Activated CD8-positive, alpha-beta memory T cell treated with anti-CD3 and anti-CD28 coated beads, Interleukin-2, amount 10 ng/mL, durations not matched to agents 7 days and 5 days (primary cell): ENCODE measurements at regions not wholly inside any gene's neighbourhood (a gene's known extent, or its start where the extent isn't known, plus 50 kb on each side); places are given as distances from the start of the nearest gene placed in this dataset.

Experiments used
- ATAC-seq: fragments of 150-1000 bp; cut with Tn5 transposase; one replicate; pipeline ENCODE4 v1.10.0; 2021; ENCODE audit warnings: moderate library complexity
- CTCF ChIA-PET: fragments of 350-600 bp; sonication (Branson Sonifier 250); formaldehyde crosslinking; loops from one replicate; lab custom pipeline; 2021; ENCODE audit warnings: antibody characterized with exemption; lab: Charles Lee
- DNase-seq: peaks from one replicate; pipeline ENCODE4 v3.0.0-alpha.2; 2020
- H3K27ac Mint-ChIP-seq: one replicate; pipeline ENCODE4 v1.8.0; 2021; ENCODE audit warnings: mild to moderate bottlenecking, mixed read lengths
- H3K27me3 Mint-ChIP-seq: one replicate; pipeline ENCODE4 v1.8.0; 2021; ENCODE audit warnings: mixed read lengths
- H3K36me3 Mint-ChIP-seq: one replicate; pipeline ENCODE4 v1.8.0; 2021; ENCODE audit warnings: mild to moderate bottlenecking, mixed read lengths
- H3K4me1 Mint-ChIP-seq: one replicate; pipeline ENCODE4 v1.8.0; 2021; ENCODE audit warnings: mixed read lengths
- H3K4me3 Mint-ChIP-seq: one replicate; pipeline ENCODE4 v1.8.0; 2021; ENCODE audit warnings: mild to moderate bottlenecking, moderate library complexity, mixed read lengths
- H3K9me3 Mint-ChIP-seq: one replicate; pipeline ENCODE4 v1.8.0; 2022; ENCODE audit warnings: low read depth, mixed read lengths

GRCh38 chr6:26243132-26243531, 121.9 kb upstream of the BTN3A2 start:
- Mint-ChIP-seq H3K36me3 (peaks cover 6% of the 10 kb centered on the region), H3K4me3 (no peak overlapping the region), H3K27ac (peak overlapping the region; percentile 24), H3K4me1 (peaks cover 38% of the 10 kb centered on the region), H3K9me3 (no peaks in the 10 kb centered on the region), H3K27me3 (no peaks in the 10 kb centered on the region)
- CTCF ChIA-PET, result no interaction called here
- ATAC-seq (no peak), DNase-seq (no peak)

- CTCF ChIA-PET, result interaction anchor here (0.7 kb wide), 1 partner anchor 24 kb away, joined by 3 read pairs; no protein-coding TSS in a partner anchor
- Mint-ChIP-seq H3K27me3 (no peaks in the 10 kb centered on the region), H3K4me3 (no peak overlapping the region), H3K27ac (no peak overlapping the region), H3K4me1 (peaks cover 38% of the 10 kb centered on the region), H3K36me3 (peaks cover 6% of the 10 kb centered on the region), H3K9me3 (no peaks in the 10 kb centered on the region)
- no peak for ATAC-seq
- DNase-seq, result no peak
These were observed 121.2 kb upstream of the BTN3A2 start for GRCh38 chr6:26243752-26244151.

GRCh38 chr6:26246058-26246457, 118.9 kb upstream of the BTN3A2 start:
- no peak overlapping the region for H3K4me3 Mint-ChIP-seq
- H3K36me3 Mint-ChIP-seq, result peaks cover 3% of the 10 kb centered on the region
- peaks cover 28% of the 10 kb centered on the region for H3K4me1 Mint-ChIP-seq
- no peak overlapping the region for H3K27ac Mint-ChIP-seq
- H3K9me3 Mint-ChIP-seq, result no peaks in the 10 kb centered on the region
- DNase-seq (no peak), ATAC-seq (no peak)
- no peaks in the 10 kb centered on the region for H3K27me3 Mint-ChIP-seq
- CTCF ChIA-PET, result no interaction called here

- Mint-ChIP-seq H3K9me3 (no peaks in the 10 kb centered on the region), H3K4me1 (peaks cover 25% of the 10 kb centered on the region), H3K27me3 (no peaks in the 10 kb centered on the region), H3K27ac (no peak overlapping the region), H3K4me3 (no peak overlapping the region), H3K36me3 (peaks cover 4% of the 10 kb centered on the region)
- DNase-seq (no peak), ATAC-seq (no peak)
- CTCF ChIA-PET, result no interaction called here
These were observed 118.4 kb upstream of the BTN3A2 start for GRCh38 chr6:26246553-26246952.

GRCh38 chr6:26249707-26249956, 115.4 kb upstream of the BTN3A2 start:
- peaks cover 6% of the 10 kb centered on the region for H3K36me3 Mint-ChIP-seq
- no peaks in the 10 kb centered on the region for H3K9me3 Mint-ChIP-seq
- H3K4me3 Mint-ChIP-seq, result peak overlapping the region; percentile 95
- H3K27ac Mint-ChIP-seq, result peak overlapping the region; percentile 100
- H3K4me1 Mint-ChIP-seq, result peaks cover 26% of the 10 kb centered on the region
- CTCF ChIA-PET, result interaction anchor here (1.3 to 4.4 kb wide), 9 partner anchors 9 to 73 kb away, joined by 3 to 68 read pairs (median 8); a partner anchor contains a TSS
- ATAC-seq, result peak; percentile 27
- no peak for DNase-seq
- H3K27me3 Mint-ChIP-seq, result no peaks in the 10 kb centered on the region

GRCh38 chr6:26249957-26250697, 114.9 kb upstream of the BTN3A2 start:
- Mint-ChIP-seq H3K4me3 (peak overlapping the region; percentile 95), H3K27ac (peak overlapping the region; percentile 100), H3K4me1 (peaks cover 24% of the 10 kb centered on the region), H3K36me3 (peaks cover 6% of the 10 kb centered on the region), H3K27me3 (no peaks in the 10 kb centered on the region), H3K9me3 (no peaks in the 10 kb centered on the region)
- CTCF ChIA-PET, result interaction anchor here (0.7 to 4.4 kb wide), 19 partner anchors 8 to 126 kb away, joined by 3 to 68 read pairs (median 7); a partner anchor contains a TSS
- peak; percentile 56 for ATAC-seq
- DNase-seq, result peak; percentile 88

GRCh38 chr6:26250698-26251044, 114.3 kb upstream of the BTN3A2 start:
- peaks cover 24% of the 10 kb centered on the region for H3K4me1 Mint-ChIP-seq
- no peak for ATAC-seq
- peak; percentile 60 for DNase-seq
- CTCF ChIA-PET, result interaction anchor here (0.7 to 4.4 kb wide), 18 partner anchors 8 to 127 kb away, joined by 3 to 68 read pairs (median 8); a partner anchor contains a TSS
- H3K36me3 Mint-ChIP-seq, result peaks cover 6% of the 10 kb centered on the region
- peak overlapping the region; percentile 100 for H3K27ac Mint-ChIP-seq
- H3K27me3 Mint-ChIP-seq, result no peaks in the 10 kb centered on the region
- H3K9me3 Mint-ChIP-seq, result no peaks in the 10 kb centered on the region
- H3K4me3 Mint-ChIP-seq, result peak overlapping the region; percentile 95

GRCh38 chr6:26251354-26252076, 113.5 kb upstream of the BTN3A2 start:
- peaks cover 27% of the 10 kb centered on the region for H3K4me1 Mint-ChIP-seq

GRCh38 chr6:26252077-26252472, 112.9 kb upstream of the BTN3A2 start:
- DNase-seq, result no peak
- Mint-ChIP-seq H3K9me3 (no peaks in the 10 kb centered on the region), H3K4me3 (peak overlapping the region; percentile 95), H3K27me3 (no peaks in the 10 kb centered on the region), H3K4me1 (peaks cover 29% of the 10 kb centered on the region), H3K27ac (peak overlapping the region; percentile 100), H3K36me3 (peaks cover 8% of the 10 kb centered on the region)
- no peak for ATAC-seq
- CTCF ChIA-PET, result interaction anchor here (1.0 to 4.4 kb wide), 8 partner anchors 9 to 76 kb away, joined by 3 to 68 read pairs (median 8); a partner anchor contains a TSS

More at GRCh38 chr6:26251354-26252076, 113.5 kb upstream of the BTN3A2 start:
- peak; percentile 92 for DNase-seq
- Mint-ChIP-seq H3K4me3 (peak overlapping the region; percentile 95), H3K9me3 (no peaks in the 10 kb centered on the region), H3K36me3 (peaks cover 8% of the 10 kb centered on the region), H3K27ac (peak overlapping the region; percentile 100), H3K27me3 (no peaks in the 10 kb centered on the region)
- CTCF ChIA-PET, result interaction anchor here (1.0 to 4.4 kb wide), 14 partner anchors 9 to 128 kb away, joined by 3 to 68 read pairs (median 8); a partner anchor contains a TSS
- peak; percentile 57 for ATAC-seq

GRCh38 chr6:26254724-26255123, 110.3 kb upstream of the BTN3A2 start:
- no peak for ATAC-seq
- no peaks in the 10 kb centered on the region for H3K9me3 Mint-ChIP-seq
- DNase-seq, result no peak
- peaks cover 19% of the 10 kb centered on the region for H3K4me1 Mint-ChIP-seq
- H3K27ac Mint-ChIP-seq, result peak overlapping the region; percentile 18
- CTCF ChIA-PET, result no interaction called here
- H3K27me3 Mint-ChIP-seq, result no peaks in the 10 kb centered on the region
- peak overlapping the region; percentile 18 for H3K4me3 Mint-ChIP-seq
- peaks cover 8% of the 10 kb centered on the region for H3K36me3 Mint-ChIP-seq

GRCh38 chr6:26257272-26257671, 107.7 kb upstream of the BTN3A2 start:
- H3K27ac Mint-ChIP-seq, result no peak overlapping the region
- CTCF ChIA-PET, result interaction anchor here (1.7 kb wide), 1 partner anchor 42 kb away, joined by 3 read pairs; no protein-coding TSS in a partner anchor
- H3K4me3 Mint-ChIP-seq, result no peak overlapping the region
- ATAC-seq (no peak), DNase-seq (no peak)
- H3K9me3 Mint-ChIP-seq, result no peaks in the 10 kb centered on the region
- H3K27me3 Mint-ChIP-seq, result no peaks in the 10 kb centered on the region
- peaks cover 5% of the 10 kb centered on the region for H3K36me3 Mint-ChIP-seq
- H3K4me1 Mint-ChIP-seq, result peaks cover 16% of the 10 kb centered on the region

GRCh38 chr6:26258212-26258977, 106.6 kb upstream of the BTN3A2 start:
- Mint-ChIP-seq H3K9me3 (no peaks in the 10 kb centered on the region), H3K27me3 (no peaks in the 10 kb centered on the region), H3K4me1 (peaks cover 12% of the 10 kb centered on the region), H3K36me3 (peaks cover 2% of the 10 kb centered on the region), H3K4me3 (no peak overlapping the region), H3K27ac (no peak overlapping the region)
- no peak for DNase-seq
- no peak for ATAC-seq
- CTCF ChIA-PET, result interaction anchor here (1.4 to 1.7 kb wide), 2 partner anchors 9 to 43 kb away, joined by 3 to 8 read pairs; a partner anchor contains a TSS

GRCh38 chr6:26260110-26260637, 104.8 kb upstream of the BTN3A2 start:
- Mint-ChIP-seq H3K4me3 (no peak overlapping the region), H3K4me1 (peaks cover 6% of the 10 kb centered on the region), H3K9me3 (no peaks in the 10 kb centered on the region), H3K36me3 (peaks cover 2% of the 10 kb centered on the region), H3K27me3 (no peaks in the 10 kb centered on the region), H3K27ac (no peak overlapping the region)
- CTCF ChIA-PET, result interaction anchor here (3.0 kb wide), 1 partner anchor 9 kb away, joined by 18 read pairs; a partner anchor contains a TSS
- DNase-seq (no peak), ATAC-seq (no peak)
